HUES48 (cell line): ENCODE measurements at regions not wholly inside any gene's neighbourhood (a gene's known extent, or its start where the extent isn't known, plus 50 kb on each side); places are given as distances from the start of the nearest gene placed in this dataset.

ENCODE experiments used
- H3K27ac ChIP-seq: one replicate; pipeline ENCODE4 v1.7.0; 2013; ENCODE audit warnings: low read depth, low read length, inconsistent platforms
- H3K27me3 ChIP-seq: 2 replicates; pipeline ENCODE4 v1.6.1; 2013; ENCODE audit warnings: mild to moderate bottlenecking, low read length; ENCODE audit not compliant: control insufficient read depth, insufficient read depth
- H3K36me3 ChIP-seq: 2 replicates; pipeline ENCODE4 v1.6.1; 2013; ENCODE audit warnings: low read length; ENCODE audit not compliant: control insufficient read depth, insufficient read depth
- H3K4me1 ChIP-seq: 2 replicates; pipeline ENCODE4 v1.6.1; 2013; ENCODE audit warnings: mild to moderate bottlenecking, low read length; ENCODE audit not compliant: control insufficient read depth, insufficient read depth
- H3K4me3 ChIP-seq: 2 replicates; pipeline ENCODE4 v1.5.1; 2013; ENCODE audit warnings: mild to moderate bottlenecking, low read depth, low read length
- H3K9ac ChIP-seq: 2 replicates; pipeline ENCODE4 v1.6.1; 2013; ENCODE audit warnings: mild to moderate bottlenecking, low read depth, low read length, moderate library complexity
- H3K9me3 ChIP-seq: 2 replicates; pipeline ENCODE4 v1.6.1; 2013; ENCODE audit warnings: low read length; ENCODE audit not compliant: control insufficient read depth, insufficient read depth

DNA sequence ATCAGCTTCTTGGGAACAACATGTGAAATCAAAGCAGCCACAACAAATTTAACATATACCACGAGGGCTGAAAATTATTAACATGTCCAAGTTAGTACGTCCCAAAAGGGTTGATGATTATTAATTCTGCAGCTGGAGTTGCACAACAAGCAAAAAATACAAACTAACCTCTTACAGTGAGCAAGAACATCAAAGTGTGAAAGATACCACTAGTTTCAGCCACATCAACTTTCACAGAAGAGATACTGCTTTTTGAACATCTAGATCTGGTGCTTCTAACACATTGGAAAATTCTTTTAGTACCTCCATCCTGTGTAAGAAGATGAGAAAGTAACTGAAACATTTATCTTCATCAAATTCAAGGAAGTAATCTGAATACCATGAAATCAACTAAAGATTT, 334.1 kb downstream of the PCDH7 start:
- Histone ChIP-seq H3K36me3 (no peaks in the 10 kb centered on the region), H3K27me3 (no peaks in the 10 kb centered on the region), H3K9me3 (no peaks in the 10 kb centered on the region), H3K4me3 (no peak overlapping the region), H3K4me1 (no peaks in the 10 kb centered on the region), H3K27ac (no peak overlapping the region), H3K9ac (no peak overlapping the region)

DNA sequence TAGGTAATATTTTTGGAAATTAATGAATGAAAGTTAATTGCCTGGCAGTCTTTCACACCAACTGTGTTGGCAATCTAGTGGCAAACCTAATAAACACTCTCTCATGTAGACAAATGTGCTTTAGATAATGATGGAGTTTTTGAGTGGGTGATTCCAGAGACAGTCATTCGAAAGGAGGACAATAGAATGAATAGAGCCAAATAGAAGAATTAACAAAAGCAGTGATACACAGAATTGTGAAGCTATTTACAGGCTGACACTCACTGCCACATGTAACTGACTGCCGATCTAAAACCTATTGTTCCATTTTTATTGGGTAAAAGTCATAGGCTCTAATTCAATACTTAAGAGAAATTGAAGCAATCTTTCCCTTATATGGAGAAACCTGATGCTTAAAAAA, 338.5 kb downstream of the PCDH7 start:
- Histone ChIP-seq H3K36me3 (no peaks in the 10 kb centered on the region), H3K4me3 (no peak overlapping the region), H3K27me3 (no peaks in the 10 kb centered on the region), H3K4me1 (peaks cover 3% of the 10 kb centered on the region; the same call in 1 of the 2 replicates), H3K9ac (no peak overlapping the region), H3K9me3 (no peaks in the 10 kb centered on the region), H3K27ac (no peak overlapping the region)

DNA sequence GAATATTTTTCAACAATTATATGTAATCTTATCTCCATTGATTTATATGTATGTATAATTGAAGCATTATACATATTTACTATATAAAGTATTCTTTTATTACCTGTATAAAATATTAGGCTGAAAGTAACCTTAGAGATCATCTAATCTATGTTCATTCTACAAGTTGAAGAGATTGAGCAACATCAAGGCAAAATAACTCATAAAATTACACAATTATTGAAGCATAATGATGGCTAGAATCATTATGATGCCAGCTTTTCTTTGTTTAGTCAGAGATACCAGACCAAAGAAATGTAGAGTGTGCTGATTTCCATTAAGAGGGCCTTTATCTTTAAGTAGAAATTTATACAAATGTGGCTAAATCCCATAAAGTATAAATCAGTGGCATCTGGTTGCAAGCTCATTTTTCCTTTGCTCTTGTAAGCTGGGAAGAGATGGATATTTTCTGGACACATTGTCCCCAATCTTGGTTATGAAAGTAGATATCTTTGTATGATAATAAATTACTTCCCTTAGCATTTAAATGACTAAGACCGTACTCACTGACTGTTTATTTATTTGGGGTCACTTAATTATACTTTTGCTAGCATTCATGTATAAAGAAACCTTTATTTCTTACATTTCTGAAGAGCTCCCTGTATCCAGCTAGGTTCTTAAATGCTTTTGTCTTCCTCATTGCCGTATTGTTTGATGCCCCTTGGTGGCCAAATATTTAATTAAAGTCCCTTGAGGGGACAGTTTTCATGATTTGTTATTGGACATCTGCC, 339.8 kb downstream of the PCDH7 start:
- H3K36me3 ChIP-seq = no peaks in the 10 kb centered on the region
- H3K9me3 ChIP-seq = no peaks in the 10 kb centered on the region
- no peak overlapping the region for H3K27ac ChIP-seq
- H3K27me3 ChIP-seq = no peaks in the 10 kb centered on the region
- peaks cover 3% of the 10 kb centered on the region; the same call in 1 of the 2 replicates for H3K4me1 ChIP-seq
- no peak overlapping the region for H3K9ac ChIP-seq
- H3K4me3 ChIP-seq = no peak overlapping the region

DNA sequence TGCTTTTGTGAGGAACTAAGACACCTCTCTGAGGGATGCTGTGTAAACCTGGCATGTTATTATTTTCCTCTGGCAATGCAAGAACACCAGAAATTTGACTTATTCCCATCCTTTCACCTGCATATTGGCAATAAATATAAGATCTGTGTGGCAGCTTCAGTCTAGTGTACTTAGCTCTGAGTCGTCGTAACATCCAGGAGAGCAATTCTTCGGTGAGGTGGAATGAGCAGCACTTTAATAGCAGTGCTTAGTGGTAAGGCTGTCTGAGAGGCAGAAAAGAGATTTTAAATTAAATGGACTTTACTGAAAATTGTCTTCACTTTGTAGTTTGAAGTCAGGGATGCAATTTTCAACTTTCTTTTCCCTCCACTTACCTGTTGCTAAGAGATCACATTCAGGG, 344.9 kb downstream of the PCDH7 start:
- no peak overlapping the region for H3K27ac ChIP-seq
- H3K9me3 ChIP-seq = no peaks in the 10 kb centered on the region
- no peaks in the 10 kb centered on the region for H3K27me3 ChIP-seq
- H3K36me3 ChIP-seq = no peaks in the 10 kb centered on the region
- H3K4me3 ChIP-seq = no peak overlapping the region
- H3K9ac ChIP-seq = no peak overlapping the region
- H3K4me1 ChIP-seq = peaks cover 16% of the 10 kb centered on the region; the same call in 1 of the 2 replicates

DNA sequence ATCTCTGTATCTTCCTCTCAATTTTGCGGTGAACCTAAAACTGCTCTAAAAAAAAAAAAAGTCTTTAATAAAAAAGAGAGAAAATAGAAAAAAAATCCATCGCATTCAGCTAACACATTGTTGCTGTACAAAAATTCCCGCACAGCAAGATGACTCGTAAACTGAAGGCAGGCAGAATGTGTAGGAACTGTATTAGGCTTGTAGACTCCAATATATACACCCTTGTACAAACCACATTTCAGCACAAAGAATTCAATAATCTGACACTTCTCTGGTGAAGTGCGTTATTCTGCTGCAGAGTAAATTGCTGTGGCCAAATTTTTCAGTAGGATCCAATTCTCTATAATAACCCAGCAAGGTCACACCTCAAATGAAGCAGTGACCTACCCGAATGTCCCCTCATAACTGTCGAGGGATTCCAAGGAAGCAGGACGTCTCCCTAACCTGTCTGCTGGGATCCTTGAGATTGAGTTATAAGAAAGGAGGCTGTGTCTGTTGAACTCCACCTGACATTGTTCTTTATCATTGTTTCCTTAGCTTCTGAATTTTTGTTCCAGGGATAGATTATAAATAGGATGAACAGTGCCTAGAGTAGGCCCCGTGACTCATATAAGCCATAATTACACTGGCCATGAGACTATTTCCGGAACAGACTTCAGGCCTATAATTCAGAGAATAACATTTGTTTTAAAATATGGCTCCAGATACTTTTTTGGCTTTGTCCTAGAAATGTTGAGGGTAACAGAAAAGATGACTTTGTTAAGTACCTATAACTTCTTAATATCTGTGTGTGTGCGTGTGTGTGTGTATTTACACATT, 348.3 kb downstream of the PCDH7 start:
- H3K36me3 ChIP-seq = no peaks in the 10 kb centered on the region
- peaks cover 13% of the 10 kb centered on the region; the same call in 1 of the 2 replicates for H3K4me1 ChIP-seq
- no peak overlapping the region; the same call in 1 of the 2 replicates for H3K9ac ChIP-seq
- H3K9me3 ChIP-seq = no peaks in the 10 kb centered on the region
- H3K27ac ChIP-seq = no peak overlapping the region
- no peak overlapping the region for H3K4me3 ChIP-seq
- no peaks in the 10 kb centered on the region for H3K27me3 ChIP-seq

DNA sequence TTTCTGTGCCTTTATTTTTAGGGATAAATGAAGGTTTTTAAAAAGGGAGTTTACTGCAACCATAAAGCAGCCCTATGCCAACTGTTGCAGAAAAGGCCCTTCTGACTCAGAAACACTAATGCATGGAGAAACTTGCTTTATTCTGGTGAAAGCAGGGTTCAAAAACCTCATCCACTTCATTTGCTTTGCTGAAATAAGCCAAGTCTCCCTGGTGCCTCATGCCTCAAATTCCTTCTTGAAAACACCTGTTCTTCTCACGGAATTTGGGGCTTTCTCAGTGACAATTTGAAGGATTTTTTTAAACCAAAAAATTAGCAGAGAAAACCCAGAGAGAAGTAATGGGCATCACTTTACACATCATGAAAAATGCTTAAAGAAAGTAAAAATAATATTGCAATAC, 349.0 kb downstream of the PCDH7 start:
- Histone ChIP-seq H3K27ac (no peak overlapping the region), H3K4me3 (no peak overlapping the region), H3K9ac (no peak overlapping the region), H3K27me3 (no peaks in the 10 kb centered on the region), H3K4me1 (peaks cover 13% of the 10 kb centered on the region; the same call in 1 of the 2 replicates), H3K36me3 (no peaks in the 10 kb centered on the region), H3K9me3 (no peaks in the 10 kb centered on the region)

DNA sequence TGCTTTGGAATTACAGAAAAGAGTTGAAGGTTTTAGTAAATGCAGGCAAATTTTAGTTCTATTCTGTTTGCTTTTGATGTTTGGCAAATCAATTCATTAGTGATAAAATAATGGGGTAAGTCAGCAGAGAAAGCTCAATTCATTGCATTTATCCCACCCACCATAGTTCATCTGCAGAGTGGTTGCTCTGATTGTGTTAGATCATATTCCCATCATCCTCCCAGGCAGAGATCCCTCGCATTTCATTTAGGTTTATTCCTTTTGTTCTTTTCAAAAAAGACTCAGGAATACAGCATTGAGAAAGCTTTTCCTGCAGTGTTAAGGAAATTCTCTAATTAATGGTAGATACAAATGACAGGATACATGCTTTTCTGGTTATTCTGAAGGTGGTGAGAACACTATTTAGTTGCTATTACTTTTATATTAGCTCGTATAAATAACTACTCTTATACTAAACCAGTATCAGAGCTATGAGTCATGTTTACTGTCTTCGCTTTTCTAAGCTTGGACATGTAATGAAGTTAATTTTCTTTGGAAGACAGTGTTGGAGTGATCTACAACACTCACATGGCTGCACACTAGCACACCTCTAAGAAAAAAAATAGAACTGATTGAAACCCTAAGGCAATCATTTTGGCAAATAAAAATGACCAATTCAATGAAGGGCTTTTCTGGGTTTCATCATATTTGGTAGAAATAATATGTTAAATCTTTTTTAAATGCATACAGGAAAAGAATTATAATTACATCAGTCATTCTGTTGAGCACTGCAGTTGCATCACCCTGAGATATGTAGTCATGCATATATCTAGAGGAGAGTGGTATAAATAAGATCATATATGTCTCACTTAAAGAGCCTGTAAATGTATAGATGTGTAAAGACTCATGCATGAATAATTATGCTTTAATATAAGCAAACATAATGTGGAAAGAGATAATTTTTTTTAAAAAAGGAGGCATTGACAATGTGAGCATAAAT, 351.6 kb downstream of the PCDH7 start:
- no peaks in the 10 kb centered on the region for H3K27me3 ChIP-seq
- H3K4me1 ChIP-seq = peaks cover 13% of the 10 kb centered on the region; the same call in 1 of the 2 replicates
- no peak overlapping the region for H3K4me3 ChIP-seq
- H3K9me3 ChIP-seq = no peaks in the 10 kb centered on the region
- H3K36me3 ChIP-seq = no peaks in the 10 kb centered on the region
- H3K27ac ChIP-seq = no peak overlapping the region
- no peak overlapping the region for H3K9ac ChIP-seq

DNA sequence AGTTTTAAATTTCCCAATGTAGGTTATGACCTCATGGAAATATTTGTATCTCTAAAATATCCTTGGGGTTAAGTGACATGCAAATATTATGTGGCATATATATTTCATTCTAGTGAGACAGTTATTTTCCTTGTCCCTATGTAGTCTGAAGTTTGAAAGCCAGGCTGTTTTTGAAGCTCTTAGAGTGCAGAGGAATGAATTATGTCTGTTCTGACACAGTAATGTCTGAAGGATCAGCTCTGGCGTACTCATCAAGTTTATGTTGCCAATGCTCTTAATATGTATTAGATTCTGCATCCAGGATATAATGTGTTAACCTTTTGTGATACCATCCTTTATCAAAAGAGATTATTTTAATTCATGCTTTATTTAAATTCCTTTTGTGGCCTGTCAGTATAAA, 355.8 kb downstream of the PCDH7 start:
- H3K27ac ChIP-seq = no peak overlapping the region

DNA sequence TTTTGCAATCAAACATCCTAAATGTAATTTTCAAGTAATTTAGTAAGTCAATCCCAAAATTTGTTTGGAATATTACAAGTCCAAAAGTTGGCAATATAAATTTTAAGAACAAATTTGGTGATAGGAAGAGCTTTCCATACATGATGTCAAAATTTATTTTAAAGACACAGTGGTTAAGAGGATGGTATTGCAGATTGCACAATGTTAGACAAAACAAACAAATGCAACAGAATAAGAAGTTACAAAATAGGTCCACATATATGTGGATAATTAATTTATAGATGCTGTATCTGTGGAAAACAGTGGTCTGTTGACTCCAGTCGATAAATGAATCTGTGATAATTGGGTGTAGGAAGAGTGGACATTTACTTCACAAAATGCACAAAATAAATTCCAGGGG, 358.5 kb downstream of the PCDH7 start:
- Histone ChIP-seq H3K27me3 (no peaks in the 10 kb centered on the region), H3K9me3 (no peaks in the 10 kb centered on the region), H3K9ac (no peak overlapping the region), H3K4me1 (no peaks in the 10 kb centered on the region), H3K27ac (no peak overlapping the region), H3K4me3 (no peak overlapping the region), H3K36me3 (no peaks in the 10 kb centered on the region)

More for the DNA sequence above, 355.8 kb downstream of the PCDH7 start:
- Histone ChIP-seq H3K9ac (no peak overlapping the region), H3K36me3 (no peaks in the 10 kb centered on the region), H3K4me1 (no peaks in the 10 kb centered on the region), H3K27me3 (no peaks in the 10 kb centered on the region), H3K9me3 (no peaks in the 10 kb centered on the region), H3K4me3 (no peak overlapping the region)

DNA sequence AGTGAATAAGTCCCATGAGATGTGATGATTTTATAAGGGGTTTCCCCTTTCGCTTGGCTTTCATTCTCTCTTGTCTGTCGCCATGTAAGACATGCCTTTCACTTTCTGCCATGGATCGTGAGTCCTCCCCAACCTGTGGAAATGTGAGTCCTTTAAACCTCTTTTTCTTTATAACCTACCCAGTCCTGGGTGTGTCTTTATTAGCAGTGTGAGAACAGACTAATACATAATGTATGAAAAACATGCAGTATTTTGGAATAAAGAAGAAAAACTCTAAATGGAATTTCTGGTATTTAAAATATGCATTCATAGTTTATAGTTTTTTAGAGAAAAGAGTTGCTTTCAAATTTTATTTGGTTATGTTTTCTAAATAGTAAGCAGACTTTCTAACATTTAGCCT, 360.7 kb downstream of the PCDH7 start:
- H3K4me3 ChIP-seq = no peak overlapping the region
- no peaks in the 10 kb centered on the region for H3K27me3 ChIP-seq
- H3K9me3 ChIP-seq = no peaks in the 10 kb centered on the region
- peaks cover 11% of the 10 kb centered on the region for H3K4me1 ChIP-seq
- H3K9ac ChIP-seq = no peak overlapping the region
- no peak overlapping the region for H3K27ac ChIP-seq
- H3K36me3 ChIP-seq = no peaks in the 10 kb centered on the region
